Trophoblast cell (in vitro differentiated cells and primary cell): ENCODE measurements at regions not wholly inside any gene's neighbourhood (a gene's known extent, or its start where the extent isn't known, plus 50 kb on each side); places are given as distances from the start of the nearest gene placed in this dataset.

Source experiments
- DNase-seq, 2 donors: peaks; one replicate each; pipeline ENCODE4 v3.0.0-alpha.2; 2016
- H2AFZ ChIP-seq: 2 replicates; pipeline ENCODE4 v1.6.1; 2013; ENCODE audit warnings: low read length, moderate library complexity, mild to moderate bottlenecking; ENCODE audit not compliant: insufficient read depth, poor library complexity
- H2AK5ac ChIP-seq: 2 replicates; pipeline ENCODE4 v1.6.1; 2013; ENCODE audit warnings: mild to moderate bottlenecking, low read length
- H2BK120ac ChIP-seq: 2 replicates; pipeline ENCODE4 v1.6.1; 2013; ENCODE audit warnings: low read length, mild to moderate bottlenecking, moderate library complexity; ENCODE audit not compliant: insufficient read depth, poor library complexity
- H2BK12ac ChIP-seq: 2 replicates; pipeline ENCODE4 v1.6.1; 2013; ENCODE audit warnings: mild to moderate bottlenecking, low read length, moderate library complexity
- H2BK5ac ChIP-seq: 2 replicates; pipeline ENCODE4 v1.6.1; 2013; ENCODE audit warnings: low read length, low read depth, moderate library complexity, mild to moderate bottlenecking; ENCODE audit not compliant: poor library complexity
- H3K14ac ChIP-seq: 2 replicates; pipeline ENCODE4 v1.6.1; 2013; ENCODE audit warnings: mild to moderate bottlenecking, low read length
- H3K18ac ChIP-seq: 2 replicates; pipeline ENCODE4 v1.6.1; 2013; ENCODE audit warnings: mild to moderate bottlenecking, low read length
- H3K23ac ChIP-seq: 2 replicates; pipeline ENCODE4 v1.6.1; 2013; ENCODE audit warnings: low read length
- H3K27ac ChIP-seq: 2 replicates; pipeline ENCODE4 v1.5.1; 2013; ENCODE audit warnings: low read depth, mild to moderate bottlenecking, inconsistent platforms, low read length, moderate library complexity
- H3K27me3 ChIP-seq: 2 replicates; pipeline ENCODE4 v1.6.1; 2013; ENCODE audit warnings: inconsistent platforms, mild to moderate bottlenecking, low read length, moderate library complexity; ENCODE audit not compliant: insufficient read depth
- H3K36me3 ChIP-seq, 2 experiments: 1 replicate in 1 of 2; 2 replicates in 1 of 2; pipeline ENCODE4 v1.6.1; 2013; ENCODE audit warnings: low read length in 2 of 2, mild to moderate bottlenecking in 2 of 2, moderate library complexity in 1 of 2; ENCODE audit not compliant: insufficient read depth in 2 of 2, control insufficient read depth in 1 of 2
- H3K4ac ChIP-seq: 2 replicates; pipeline ENCODE4 v1.6.1; 2013; ENCODE audit warnings: low read depth, mild to moderate bottlenecking, low read length, moderate library complexity
- H3K4me1 ChIP-seq, 2 experiments: 1 replicate in 1 of 2; 2 replicates in 1 of 2; pipeline ENCODE4 v1.6.1; 2013; ENCODE audit warnings: low read length in 2 of 2, mild to moderate bottlenecking in 2 of 2, moderate library complexity in 1 of 2; ENCODE audit not compliant: insufficient read depth in 2 of 2, control insufficient read depth in 1 of 2
- H3K4me2 ChIP-seq: 2 replicates; pipeline ENCODE4 v1.6.1; 2013; ENCODE audit warnings: inconsistent platforms, mild to moderate bottlenecking, low read length, moderate library complexity
- H3K4me3 ChIP-seq: 2 replicates; pipeline ENCODE4 v1.5.1; 2013; ENCODE audit warnings: mild to moderate bottlenecking, low read depth, low read length, inconsistent platforms
- H3K79me1 ChIP-seq: one replicate; pipeline ENCODE4 v1.6.1; 2013; ENCODE audit warnings: low read length
- H3K79me2 ChIP-seq: 2 replicates; pipeline ENCODE4 v1.6.1; 2013; ENCODE audit warnings: low read length, mild to moderate bottlenecking; ENCODE audit not compliant: control insufficient read depth, insufficient read depth, poor library complexity
- H3K9ac ChIP-seq: 2 replicates; pipeline ENCODE4 v1.6.1; 2013; ENCODE audit warnings: mild to moderate bottlenecking, low read length
- H3K9me3 ChIP-seq: 2 replicates; pipeline ENCODE4 v1.6.1; 2013; ENCODE audit warnings: low read depth, mild to moderate bottlenecking, control low read depth, inconsistent platforms, low read length; ENCODE audit not compliant: insufficient read depth
- H4K12ac ChIP-seq: 2 replicates; pipeline ENCODE4 v1.6.1; 2013; ENCODE audit warnings: low read depth, mild to moderate bottlenecking, low read length, moderate library complexity
- H4K8ac ChIP-seq: 2 replicates; pipeline ENCODE4 v1.6.1; 2013; ENCODE audit warnings: low read depth, mild to moderate bottlenecking, low read length, moderate library complexity
- H4K91ac ChIP-seq: one replicate; pipeline ENCODE4 v1.6.1; 2013; ENCODE audit warnings: low read depth, mild to moderate bottlenecking, low read length, moderate library complexity
- WGBS: extraction: QIAGEN DNeasy Blood & Tissue Kit; methylation state at CpG from one replicate; pipeline ENCODE4 v1.1.7; 2013; ENCODE audit warnings: missing lambda C conversion rate; ENCODE audit not compliant: insufficient read length, insufficient coverage; ENCODE audit errors: extremely low coverage; 5-methylcytosine and 5-hydroxymethylcytosine counted together

DNA sequence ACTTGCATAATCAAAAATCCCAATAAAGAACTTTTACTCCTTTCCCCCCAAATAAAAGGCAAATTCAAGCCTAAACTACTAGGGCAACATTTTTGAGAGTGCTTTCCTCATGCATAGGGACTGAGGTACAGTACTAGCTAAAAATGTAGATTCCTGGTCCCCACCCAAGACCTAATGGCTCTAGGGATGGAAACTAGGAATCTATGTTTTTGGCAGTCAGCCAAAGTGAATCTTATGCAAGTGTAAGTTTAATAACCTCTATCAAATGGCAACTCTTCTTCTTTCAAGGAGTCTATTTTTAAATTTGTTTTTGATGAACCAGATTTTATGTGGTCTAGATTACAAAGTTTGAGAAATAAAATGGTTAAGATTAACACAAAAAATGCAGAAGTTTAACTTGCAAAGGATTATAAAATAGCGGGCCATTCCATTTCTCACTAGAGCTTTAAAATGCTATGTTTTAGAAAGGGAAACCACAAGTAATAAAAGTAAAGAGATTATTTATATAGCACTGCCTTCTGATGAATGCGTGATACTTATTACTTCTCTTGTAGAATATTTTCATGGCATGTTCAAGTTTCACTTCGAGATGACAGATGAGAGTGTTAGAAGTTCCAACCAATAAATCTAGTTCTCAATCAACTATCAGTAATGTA, 70.4 kb upstream of the MDFIC start:
- H3K4ac ChIP-seq: no peak overlapping the region
- H3K36me3 ChIP-seq: no peaks in the 10 kb centered on the region
- H4K8ac ChIP-seq: no peak overlapping the region
- H4K12ac ChIP-seq: no peak overlapping the region
- no peaks in the 10 kb centered on the region for H3K79me2 ChIP-seq
- no peak overlapping the region for H2BK12ac ChIP-seq
- H3K9ac ChIP-seq: no peak overlapping the region
- H2BK5ac ChIP-seq: no peak overlapping the region
- no peak for DNase-seq
- no peak overlapping the region for H4K91ac ChIP-seq
- H2AK5ac ChIP-seq: no peak overlapping the region
- no peak overlapping the region for H3K4me3 ChIP-seq
- no peak overlapping the region for H3K14ac ChIP-seq
- H3K18ac ChIP-seq: no peak overlapping the region
- no CpG with 5 or more reads among the region's 3 CpGs for WGBS
- no peak overlapping the region for H2AFZ ChIP-seq
- H3K4me1 ChIP-seq: no peaks in the 10 kb centered on the region
- no peak overlapping the region for H3K4me2 ChIP-seq
- H3K79me1 ChIP-seq: no peaks in the 10 kb centered on the region
- no peak overlapping the region for H2BK120ac ChIP-seq
- H3K27ac ChIP-seq: no peak overlapping the region
- no peaks in the 10 kb centered on the region for H3K27me3 ChIP-seq
- no peaks in the 10 kb centered on the region for H3K9me3 ChIP-seq
- H3K23ac ChIP-seq: no peak overlapping the region

DNA sequence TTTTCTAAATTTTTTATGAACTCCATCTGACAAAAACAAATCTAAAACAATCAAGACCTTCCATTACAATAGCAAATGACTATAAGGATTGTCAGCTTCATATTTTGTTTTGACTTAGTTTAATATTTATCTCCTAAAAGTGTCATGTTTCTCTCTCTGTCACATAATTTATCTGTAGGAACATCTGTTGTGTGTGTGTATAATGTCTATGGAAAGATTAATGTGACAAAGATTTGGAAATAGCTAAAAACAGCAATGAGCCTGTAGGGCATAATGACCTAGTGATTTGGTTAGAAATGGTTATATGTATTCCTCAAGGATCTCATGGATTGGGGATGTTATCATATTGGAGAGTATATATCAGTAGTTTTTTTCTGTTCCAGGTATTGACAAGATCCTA, 69.6 kb upstream of the MDFIC start:
- H3K4ac ChIP-seq: no peak overlapping the region
- H3K9me3 ChIP-seq: no peaks in the 10 kb centered on the region
- H3K4me1 ChIP-seq: no peaks in the 10 kb centered on the region
- no peak overlapping the region for H3K4me2 ChIP-seq
- no peak overlapping the region for H2BK5ac ChIP-seq
- no peak overlapping the region for H2BK12ac ChIP-seq
- H4K8ac ChIP-seq: no peak overlapping the region
- H3K9ac ChIP-seq: no peak overlapping the region
- H3K79me2 ChIP-seq: no peaks in the 10 kb centered on the region
- no peak overlapping the region for H3K4me3 ChIP-seq
- H3K18ac ChIP-seq: no peak overlapping the region
- no peaks in the 10 kb centered on the region for H3K27me3 ChIP-seq
- H2AK5ac ChIP-seq: no peak overlapping the region
- no peak overlapping the region for H2BK120ac ChIP-seq
- no peak overlapping the region for H4K12ac ChIP-seq
- H2AFZ ChIP-seq: no peak overlapping the region
- H3K27ac ChIP-seq: no peak overlapping the region
- no peak for DNase-seq
- H3K36me3 ChIP-seq: no peaks in the 10 kb centered on the region
- no peak overlapping the region for H4K91ac ChIP-seq
- no peak overlapping the region for H3K14ac ChIP-seq
- H3K79me1 ChIP-seq: no peaks in the 10 kb centered on the region
- no peak overlapping the region for H3K23ac ChIP-seq

DNA sequence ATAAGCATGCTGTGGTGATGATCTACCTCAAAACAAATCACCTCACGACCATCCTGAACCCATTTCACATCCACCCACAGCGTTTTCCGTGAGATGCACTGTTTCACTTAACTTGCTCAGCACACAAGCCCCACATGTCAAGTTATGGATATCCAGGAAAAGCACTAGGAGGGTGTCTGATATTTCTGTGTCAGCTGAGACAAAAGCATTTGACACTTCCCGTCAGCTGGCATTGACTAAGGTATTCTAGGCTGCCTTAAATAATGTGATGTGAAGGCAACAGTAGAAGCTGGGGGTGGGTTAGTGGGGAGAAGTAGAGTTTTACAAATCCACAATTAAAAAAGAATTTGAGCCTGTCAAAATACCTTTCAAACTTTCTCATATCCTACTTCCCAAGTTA, 68.7 kb upstream of the MDFIC start:
- Histone ChIP-seq H3K79me1 (no peaks in the 10 kb centered on the region), H2AK5ac (no peak overlapping the region), H2BK5ac (no peak overlapping the region), H3K9ac (no peak overlapping the region), H3K4ac (no peak overlapping the region), H3K4me2 (no peak overlapping the region), H3K27me3 (no peaks in the 10 kb centered on the region), H3K9me3 (no peaks in the 10 kb centered on the region), H3K4me1 (no peaks in the 10 kb centered on the region), H3K18ac (no peak overlapping the region), H3K23ac (no peak overlapping the region), H4K91ac (no peak overlapping the region), H3K36me3 (no peaks in the 10 kb centered on the region), H4K8ac (no peak overlapping the region), H3K79me2 (no peaks in the 10 kb centered on the region), H3K4me3 (no peak overlapping the region), H3K27ac (no peak overlapping the region), H3K14ac (no peak overlapping the region), H4K12ac (no peak overlapping the region), H2AFZ (no peak overlapping the region), H2BK12ac (no peak overlapping the region), H2BK120ac (no peak overlapping the region)
- no CpG with 5 or more reads among the region's 4 CpGs for WGBS
- DNase-seq: no peak

DNA sequence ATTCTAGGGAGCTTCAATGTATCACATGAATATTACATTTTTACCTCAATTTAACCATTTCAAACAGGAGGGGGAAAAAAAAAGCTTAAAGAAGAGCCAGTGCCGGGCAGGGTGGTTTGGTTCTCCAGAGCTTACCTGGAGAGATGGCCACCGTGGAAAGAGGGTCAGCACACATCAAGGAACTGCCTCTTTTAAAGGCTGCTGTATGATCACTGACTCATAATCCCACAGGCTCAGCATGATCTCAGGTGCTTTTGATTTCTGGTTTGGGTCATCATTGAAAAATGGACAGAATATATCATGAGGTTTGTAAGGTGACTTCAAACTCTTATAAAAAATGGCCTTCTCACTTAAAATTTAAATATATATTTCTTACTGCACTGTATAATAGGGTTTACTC, 67.5 kb upstream of the MDFIC start:
- Histone ChIP-seq H4K12ac (no peak overlapping the region), H2BK5ac (no peak overlapping the region), H3K4me1 (no peaks in the 10 kb centered on the region), H3K18ac (no peak overlapping the region), H3K4ac (no peak overlapping the region), H3K79me2 (no peaks in the 10 kb centered on the region), H2BK120ac (no peak overlapping the region), H3K9me3 (no peaks in the 10 kb centered on the region), H3K9ac (no peak overlapping the region), H4K8ac (no peak overlapping the region), H2BK12ac (no peak overlapping the region), H2AFZ (no peak overlapping the region), H3K14ac (no peak overlapping the region), H3K27ac (no peak overlapping the region), H3K79me1 (no peaks in the 10 kb centered on the region), H3K36me3 (no peaks in the 10 kb centered on the region), H2AK5ac (no peak overlapping the region), H3K4me3 (no peak overlapping the region), H4K91ac (no peak overlapping the region), H3K27me3 (no peaks in the 10 kb centered on the region), H3K23ac (no peak overlapping the region), H3K4me2 (no peak overlapping the region)
- whole genome bisulfite sequencing: no CpG with 5 or more reads among the region's 2 CpGs
- no peak for DNase-seq
